K562 (cell line): ENCODE measurements at regions not wholly inside any gene's neighbourhood (a gene's known extent, or its start where the extent isn't known, plus 50 kb on each side); places are given as distances from the start of the nearest gene placed in this dataset.

Experiments
- ATAC-seq: fragments of 200-7000 bp; cut with Tn5 transposase; 3 replicates; pipeline ENCODE4 v1.9.1; 2020; ENCODE audit warnings: moderate library complexity
- BruUV-seq: library from RNA; stranded (reverse); fragments of 400-500 nt; replicated peaks from 2 replicates; lab custom pipeline; 2021; lab: Mats Ljungman, UMichigan
- CTCF ChIA-PET: fragments of 300-600 bp; formaldehyde crosslinking; extraction: SDS; loops from one replicate; lab custom pipeline; 2021; ENCODE audit warnings: low intra/inter-chr PET ratio; lab: Yijun Ruan, JAX
- POLR2A ChIA-PET: fragments of 300-600, 350-650 bp; sonication (Branson Sonifier 250); formaldehyde crosslinking; extraction: SDS; loops from one replicate; lab custom pipeline; 2021; ENCODE audit warnings: antibody characterized with exemption, inconsistent platforms; lab: Yijun Ruan, JAX
- DNase-seq, 4 experiments: peaks; one replicate each; pipeline versions ENCODE4 v3.0.0 to v3.0.0-alpha.2; 2011 to 2018; ENCODE audit warnings: low spot score in 3 of 4, mixed read lengths in 3 of 4; ENCODE audit errors: extremely low read depth in 1 of 4
- FAIRE-seq: peaks from 2 replicates; lab custom pipeline; 2011; peaks lifted over from hg19 to GRCh38; lab: Jason Lieb, UNC
- H2AFZ ChIP-seq: 2 replicates; pipeline ENCODE4 v1.6.0; 2011; ENCODE audit warnings: low read depth, low read length, control low read depth, inconsistent platforms
- H3K27ac ChIP-seq: fragments of 200-600 bp; 3 replicates; pipeline ENCODE4 v1.8.0; 2011; ENCODE audit warnings: low read depth, mild to moderate bottlenecking, control low read depth, inconsistent platforms, low read length, moderate library complexity, mixed read lengths; ENCODE audit errors: extremely low read depth
- H3K27me3 ChIP-seq, 2 experiments: fragments of 300-600 bp in 1 of 2; 2 replicates in 1 of 2; 3 replicates in 1 of 2; pipeline versions ENCODE4 v1.6.0 to v1.8.0; 2011; ENCODE audit warnings: inconsistent platforms in 2 of 2, low read length in 2 of 2, mild to moderate bottlenecking in 1 of 2, mixed read lengths in 1 of 2, moderate library complexity in 1 of 2; ENCODE audit not compliant: control insufficient read depth in 2 of 2, insufficient read depth in 2 of 2
- H3K36me3 ChIP-seq: fragments of 300-600 bp; 3 replicates; pipeline ENCODE4 v1.8.0; 2011; ENCODE audit warnings: mild to moderate bottlenecking, low read length, inconsistent platforms; ENCODE audit not compliant: control insufficient read depth, insufficient read depth
- H3K4me1 ChIP-seq, 2 experiments: fragments of 200-600 bp in 1 of 2; replicated peaks in 1 of 2; 2 replicates in 1 of 2; 3 replicates in 1 of 2; pipeline versions ENCODE4 v1.5.1 to v1.8.0; 2011; ENCODE audit warnings: inconsistent platforms in 2 of 2, low read length in 2 of 2, mild to moderate bottlenecking in 1 of 2, mixed read lengths in 1 of 2, moderate library complexity in 1 of 2; ENCODE audit not compliant: control insufficient read depth in 2 of 2, insufficient read depth in 2 of 2
- H3K4me2 ChIP-seq: 2 replicates; pipeline ENCODE4 v1.6.1; 2011; ENCODE audit warnings: low read length, control low read depth, inconsistent platforms, mixed read lengths; ENCODE audit not compliant: insufficient read depth
- H3K4me3 ChIP-seq: fragments of 200-600 bp; sonication (generic), shearing (Covaris generic); 2 replicates; pipeline ENCODE4 v1.5.1; 2016; ENCODE audit warnings: control low read depth, inconsistent platforms
- H3K79me2 ChIP-seq: fragments of 200-600 bp; 3 replicates; pipeline ENCODE4 v1.8.0; 2011; ENCODE audit warnings: low read length, inconsistent platforms; ENCODE audit not compliant: control insufficient read depth, insufficient read depth
- H3K9ac ChIP-seq, 2 experiments: 2 replicates each; pipeline versions ENCODE4 v1.6.0 to v1.6.1; 2011; ENCODE audit warnings: low read depth in 2 of 2, low read length in 2 of 2, control low read depth in 1 of 2, inconsistent platforms in 1 of 2, mild to moderate bottlenecking in 1 of 2, mixed read lengths in 1 of 2; ENCODE audit not compliant: insufficient read depth in 1 of 2
- H3K9me1 ChIP-seq: one replicate; pipeline ENCODE4 v1.6.0; 2011; ENCODE audit warnings: inconsistent platforms, mild to moderate bottlenecking, low read length, moderate library complexity; ENCODE audit not compliant: control insufficient read depth, insufficient read depth
- H3K9me3 ChIP-seq: replicated peaks from 2 replicates; pipeline ENCODE4 v1.5.1; 2011; ENCODE audit warnings: low read depth, low read length, inconsistent platforms; ENCODE audit not compliant: control insufficient read depth, insufficient read depth
- H4K20me1 ChIP-seq: replicated peaks from 2 replicates; pipeline ENCODE4 v1.6.1; 2011; ENCODE audit warnings: low read length, inconsistent platforms, mixed read lengths; ENCODE audit not compliant: control insufficient read depth, insufficient read depth
- HDAC3 ChIP-seq: fragments of 450-650 bp; IDR thresholded peaks from 2 replicates; pipeline ENCODE4 v1.6.1; 2018; ENCODE audit warnings: borderline replicate concordance, mild to moderate bottlenecking, moderate library complexity; ENCODE audit not compliant: partially characterized antibody
- HLTF ChIP-seq: fragments of 450-650 bp; IDR thresholded peaks from 2 replicates; pipeline ENCODE4 v1.6.1; 2016
- HMG20B ChIP-seq: fragments of 250-450 bp; sonication (Bioruptor Pico); IDR thresholded peaks from 2 replicates; pipeline ENCODE4 v1.5.0; 2021; ENCODE audit warnings: mild to moderate bottlenecking
- SMARCA4 ChIP-seq: fragments of 450-650 bp; IDR thresholded peaks from 2 replicates; pipeline ENCODE4 v1.6.1; 2016
- SUPT5H ChIP-seq: fragments of 450-650 bp; IDR thresholded peaks from 2 replicates; pipeline ENCODE4 v1.6.1; 2016
- ZBTB8A ChIP-seq: fragments of 450-650 bp; IDR thresholded peaks from 2 replicates; pipeline ENCODE4 v1.6.1; 2018; ENCODE audit warnings: mild to moderate bottlenecking, moderate library complexity; ENCODE audit not compliant: partially characterized antibody
- ZNF165 ChIP-seq: fragments of 250-450 bp; sonication (Bioruptor Pico); IDR thresholded peaks from 2 replicates; pipeline ENCODE4 v1.4.0; 2020; ENCODE audit warnings: borderline replicate concordance
- ZNF347 ChIP-seq: fragments of 450-650 bp; formaldehyde crosslinking; IDR thresholded peaks from 2 replicates; pipeline ENCODE4 v1.4.0; 2020; ENCODE audit warnings: low read depth, mild to moderate bottlenecking, moderate library complexity
- ZNF668 ChIP-seq: fragments of 250-450 bp; sonication (Bioruptor Pico); IDR thresholded peaks from 2 replicates; pipeline ENCODE4 v1.8.0; 2022; ENCODE audit warnings: mild to moderate bottlenecking, inconsistent platforms
- WGBS: fragments of 100-300 bp; shearing (Covaris generic); methylation state at CpG from one replicate; pipeline ENCODE4 v1.1.6; 2016; ENCODE audit warnings: low coverage, mixed read lengths; ENCODE audit not compliant: insufficient coverage; ENCODE audit errors: missing lambda C conversion rate; 5-methylcytosine and 5-hydroxymethylcytosine counted together
- in situ Hi-C: fragments of 300-500 bp; cut with MboI; formaldehyde crosslinking; loops from 4 replicates; pipeline ENCODE4 v1.15.0; 2018; ENCODE audit warnings: inconsistent platforms, mixed read lengths
- intact Hi-C: fragments of 100-400 bp; cut with micrococcal nuclease; formaldehyde crosslinking; loops from 2 replicates; pipeline ENCODE4 v1.14.2; 2022
- TF ChIP-seq, protein P1 (sequence below): fragments of 200-600 bp; sonication (generic); IDR thresholded peaks from one replicate; pipeline ENCODE4 v1.6.1; 2012; ENCODE audit warnings: mild to moderate bottlenecking, low read depth, low read length, inconsistent platforms
- TF ChIP-seq, protein P2 (sequence below): fragments of 450-650 bp; IDR thresholded peaks from one replicate; pipeline ENCODE4 v1.6.1; 2018; ENCODE audit warnings: mild to moderate bottlenecking, moderate library complexity; ENCODE audit not compliant: partially characterized antibody

DNA sequence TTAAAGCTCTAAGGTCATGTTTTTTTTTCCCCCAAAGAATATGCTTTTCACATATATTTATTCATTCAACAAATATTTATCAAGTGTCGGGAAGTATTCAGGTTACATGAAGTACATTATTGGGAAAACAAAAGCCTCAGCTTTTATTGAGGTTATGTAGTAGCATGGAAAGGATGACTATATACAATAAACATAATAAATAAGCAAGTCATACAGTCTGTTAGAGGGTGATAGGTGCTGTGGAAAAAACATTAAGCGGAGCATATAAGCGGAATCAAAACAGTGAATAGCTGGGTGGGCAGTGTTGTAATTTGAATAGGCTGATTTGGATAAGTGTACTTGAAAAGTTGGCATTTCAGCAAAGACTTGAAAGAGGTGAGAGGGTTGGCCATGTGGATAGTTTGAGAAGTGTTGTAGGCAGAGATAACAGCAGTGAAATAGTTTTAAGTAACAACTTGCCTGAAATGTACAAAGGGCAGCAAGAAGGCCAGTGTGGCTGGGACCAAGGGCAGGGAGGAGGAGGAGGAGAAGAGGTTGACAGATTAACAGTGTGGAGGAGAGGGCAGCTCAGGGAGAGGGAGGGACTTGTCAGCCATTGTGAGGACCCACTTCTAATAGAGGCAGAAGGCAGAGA is 558.7 kb downstream of the SPRY1 start:
- Histone ChIP-seq H3K4me1 (no peaks in the 10 kb centered on the region), H3K27ac (no peak overlapping the region), H3K27me3 (no peaks in the 10 kb centered on the region), H3K36me3 (no peaks in the 10 kb centered on the region), H3K4me2 (no peak overlapping the region), H2AFZ (no peak overlapping the region), H3K9me3 (no peaks in the 10 kb centered on the region), H3K4me3 (no peak overlapping the region), H3K9ac (no peak overlapping the region), H3K79me2 (no peaks in the 10 kb centered on the region), H3K9me1 (no peaks in the 10 kb centered on the region), H4K20me1 (no peaks in the 10 kb centered on the region)
- CTCF ChIA-PET = no interaction called here
- FAIRE-seq = no peak
- no peak for DNase-seq
- intact Hi-C loops (no loop called here), in situ Hi-C loops (no loop called here)
- WGBS = 0% methylated on average over 3 of the region's 3 CpGs
- no peak for ATAC-seq
- no TSS peak for BruUV-seq
- POLR2A ChIA-PET = no interaction called here
- no peak for TF ChIP-seq ZNF165 (CRISPR knock-in tag)
- TF ChIP-seq ZNF347 = no peak
- TF ChIP-seq SUPT5H = no peak
- TF ChIP-seq SMARCA4 = no peak
- TF ChIP-seq HDAC3 = no peak
- TF ChIP-seq ZBTB8A = no peak
- TF ChIP-seq, protein P1, sequence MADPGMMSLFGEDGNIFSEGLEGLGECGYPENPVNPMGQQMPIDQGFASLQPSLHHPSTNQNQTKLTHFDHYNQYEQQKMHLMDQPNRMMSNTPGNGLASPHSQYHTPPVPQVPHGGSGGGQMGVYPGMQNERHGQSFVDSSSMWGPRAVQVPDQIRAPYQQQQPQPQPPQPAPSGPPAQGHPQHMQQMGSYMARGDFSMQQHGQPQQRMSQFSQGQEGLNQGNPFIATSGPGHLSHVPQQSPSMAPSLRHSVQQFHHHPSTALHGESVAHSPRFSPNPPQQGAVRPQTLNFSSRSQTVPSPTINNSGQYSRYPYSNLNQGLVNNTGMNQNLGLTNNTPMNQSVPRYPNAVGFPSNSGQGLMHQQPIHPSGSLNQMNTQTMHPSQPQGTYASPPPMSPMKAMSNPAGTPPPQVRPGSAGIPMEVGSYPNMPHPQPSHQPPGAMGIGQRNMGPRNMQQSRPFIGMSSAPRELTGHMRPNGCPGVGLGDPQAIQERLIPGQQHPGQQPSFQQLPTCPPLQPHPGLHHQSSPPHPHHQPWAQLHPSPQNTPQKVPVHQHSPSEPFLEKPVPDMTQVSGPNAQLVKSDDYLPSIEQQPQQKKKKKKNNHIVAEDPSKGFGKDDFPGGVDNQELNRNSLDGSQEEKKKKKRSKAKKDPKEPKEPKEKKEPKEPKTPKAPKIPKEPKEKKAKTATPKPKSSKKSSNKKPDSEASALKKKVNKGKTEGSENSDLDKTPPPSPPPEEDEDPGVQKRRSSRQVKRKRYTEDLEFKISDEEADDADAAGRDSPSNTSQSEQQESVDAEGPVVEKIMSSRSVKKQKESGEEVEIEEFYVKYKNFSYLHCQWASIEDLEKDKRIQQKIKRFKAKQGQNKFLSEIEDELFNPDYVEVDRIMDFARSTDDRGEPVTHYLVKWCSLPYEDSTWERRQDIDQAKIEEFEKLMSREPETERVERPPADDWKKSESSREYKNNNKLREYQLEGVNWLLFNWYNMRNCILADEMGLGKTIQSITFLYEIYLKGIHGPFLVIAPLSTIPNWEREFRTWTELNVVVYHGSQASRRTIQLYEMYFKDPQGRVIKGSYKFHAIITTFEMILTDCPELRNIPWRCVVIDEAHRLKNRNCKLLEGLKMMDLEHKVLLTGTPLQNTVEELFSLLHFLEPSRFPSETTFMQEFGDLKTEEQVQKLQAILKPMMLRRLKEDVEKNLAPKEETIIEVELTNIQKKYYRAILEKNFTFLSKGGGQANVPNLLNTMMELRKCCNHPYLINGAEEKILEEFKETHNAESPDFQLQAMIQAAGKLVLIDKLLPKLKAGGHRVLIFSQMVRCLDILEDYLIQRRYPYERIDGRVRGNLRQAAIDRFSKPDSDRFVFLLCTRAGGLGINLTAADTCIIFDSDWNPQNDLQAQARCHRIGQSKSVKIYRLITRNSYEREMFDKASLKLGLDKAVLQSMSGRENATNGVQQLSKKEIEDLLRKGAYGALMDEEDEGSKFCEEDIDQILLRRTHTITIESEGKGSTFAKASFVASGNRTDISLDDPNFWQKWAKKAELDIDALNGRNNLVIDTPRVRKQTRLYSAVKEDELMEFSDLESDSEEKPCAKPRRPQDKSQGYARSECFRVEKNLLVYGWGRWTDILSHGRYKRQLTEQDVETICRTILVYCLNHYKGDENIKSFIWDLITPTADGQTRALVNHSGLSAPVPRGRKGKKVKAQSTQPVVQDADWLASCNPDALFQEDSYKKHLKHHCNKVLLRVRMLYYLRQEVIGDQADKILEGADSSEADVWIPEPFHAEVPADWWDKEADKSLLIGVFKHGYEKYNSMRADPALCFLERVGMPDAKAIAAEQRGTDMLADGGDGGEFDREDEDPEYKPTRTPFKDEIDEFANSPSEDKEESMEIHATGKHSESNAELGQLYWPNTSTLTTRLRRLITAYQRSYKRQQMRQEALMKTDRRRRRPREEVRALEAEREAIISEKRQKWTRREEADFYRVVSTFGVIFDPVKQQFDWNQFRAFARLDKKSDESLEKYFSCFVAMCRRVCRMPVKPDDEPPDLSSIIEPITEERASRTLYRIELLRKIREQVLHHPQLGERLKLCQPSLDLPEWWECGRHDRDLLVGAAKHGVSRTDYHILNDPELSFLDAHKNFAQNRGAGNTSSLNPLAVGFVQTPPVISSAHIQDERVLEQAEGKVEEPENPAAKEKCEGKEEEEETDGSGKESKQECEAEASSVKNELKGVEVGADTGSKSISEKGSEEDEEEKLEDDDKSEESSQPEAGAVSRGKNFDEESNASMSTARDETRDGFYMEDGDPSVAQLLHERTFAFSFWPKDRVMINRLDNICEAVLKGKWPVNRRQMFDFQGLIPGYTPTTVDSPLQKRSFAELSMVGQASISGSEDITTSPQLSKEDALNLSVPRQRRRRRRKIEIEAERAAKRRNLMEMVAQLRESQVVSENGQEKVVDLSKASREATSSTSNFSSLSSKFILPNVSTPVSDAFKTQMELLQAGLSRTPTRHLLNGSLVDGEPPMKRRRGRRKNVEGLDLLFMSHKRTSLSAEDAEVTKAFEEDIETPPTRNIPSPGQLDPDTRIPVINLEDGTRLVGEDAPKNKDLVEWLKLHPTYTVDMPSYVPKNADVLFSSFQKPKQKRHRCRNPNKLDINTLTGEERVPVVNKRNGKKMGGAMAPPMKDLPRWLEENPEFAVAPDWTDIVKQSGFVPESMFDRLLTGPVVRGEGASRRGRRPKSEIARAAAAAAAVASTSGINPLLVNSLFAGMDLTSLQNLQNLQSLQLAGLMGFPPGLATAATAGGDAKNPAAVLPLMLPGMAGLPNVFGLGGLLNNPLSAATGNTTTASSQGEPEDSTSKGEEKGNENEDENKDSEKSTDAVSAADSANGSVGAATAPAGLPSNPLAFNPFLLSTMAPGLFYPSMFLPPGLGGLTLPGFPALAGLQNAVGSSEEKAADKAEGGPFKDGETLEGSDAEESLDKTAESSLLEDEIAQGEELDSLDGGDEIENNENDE = no peak
- TF ChIP-seq HLTF = no peak
- TF ChIP-seq ZNF668 (CRISPR knock-in tag) = no peak
- no peak for TF ChIP-seq HMG20B (CRISPR knock-in tag)
- TF ChIP-seq, protein P2, sequence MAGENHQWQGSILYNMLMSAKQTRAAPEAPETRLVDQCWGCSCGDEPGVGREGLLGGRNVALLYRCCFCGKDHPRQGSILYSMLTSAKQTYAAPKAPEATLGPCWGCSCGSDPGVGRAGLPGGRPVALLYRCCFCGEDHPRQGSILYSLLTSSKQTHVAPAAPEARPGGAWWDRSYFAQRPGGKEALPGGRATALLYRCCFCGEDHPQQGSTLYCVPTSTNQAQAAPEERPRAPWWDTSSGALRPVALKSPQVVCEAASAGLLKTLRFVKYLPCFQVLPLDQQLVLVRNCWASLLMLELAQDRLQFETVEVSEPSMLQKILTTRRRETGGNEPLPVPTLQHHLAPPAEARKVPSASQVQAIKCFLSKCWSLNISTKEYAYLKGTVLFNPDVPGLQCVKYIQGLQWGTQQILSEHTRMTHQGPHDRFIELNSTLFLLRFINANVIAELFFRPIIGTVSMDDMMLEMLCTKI = no peak
